HG03280 (cell line): ENCODE measurements at regions not wholly inside any gene's neighbourhood (a gene's known extent, or its start where the extent isn't known, plus 50 kb on each side); places are given as distances from the start of the nearest gene placed in this dataset.
"Not testable (repeated sequence)": the region's sequence is repeated elsewhere in the genome, so short reads cannot be mapped to it uniquely, and the experiment has no call there.

Experiments
- ATAC-seq: cut with Tn5 transposase; IDR thresholded peaks from one replicate; pipeline ENCODE4 v1.9.1; 2021; ENCODE audit warnings: mild to moderate bottlenecking, moderate library complexity; ENCODE audit not compliant: unreplicated experiment

GRCh38 chr6:51121380-51121976, 302.8 kb downstream of the TFAP2B start:
- not testable (repeated sequence) for ATAC-seq

GRCh38 chr6:51129043-51129442, 310.4 kb downstream of the TFAP2B start:
- no peak for ATAC-seq

- no peak for ATAC-seq
Measured at GRCh38 chr6:51137777-51138176, 319.1 kb downstream of the TFAP2B start.

GRCh38 chr6:51139950-51140385, 321.3 kb downstream of the TFAP2B start:
- ATAC-seq, result no peak

- ATAC-seq, result no peak
Measured at GRCh38 chr6:51141080-51141479, 322.4 kb downstream of the TFAP2B start.

GRCh38 chr6:51147756-51148155, 329.1 kb downstream of the TFAP2B start:
- ATAC-seq, result no peak

- ATAC-seq, result no peak
Measured at GRCh38 chr6:51152594-51152993, 333.9 kb downstream of the TFAP2B start.

GRCh38 chr6:51153109-51153508, 334.4 kb downstream of the TFAP2B start:
- ATAC-seq, result no peak

- ATAC-seq, result not testable (repeated sequence)
Measured at GRCh38 chr6:51154925-51155324, 336.3 kb downstream of the TFAP2B start.

GRCh38 chr6:51159260-51159659, 340.6 kb downstream of the TFAP2B start:
- not testable (repeated sequence) for ATAC-seq

GRCh38 chr6:51161752-51162151, 343.1 kb downstream of the TFAP2B start:
- ATAC-seq, result no peak

GRCh38 chr6:51163843-51164529, 345.3 kb downstream of the TFAP2B start:
- ATAC-seq, result no peak

GRCh38 chr6:51166914-51167313, 348.2 kb downstream of the TFAP2B start:
- no peak for ATAC-seq

- no peak for ATAC-seq
Measured at GRCh38 chr6:51167468-51167867, 348.8 kb downstream of the TFAP2B start.

GRCh38 chr6:51182827-51183226, 364.2 kb downstream of the TFAP2B start:
- no peak for ATAC-seq

- no peak for ATAC-seq
Measured at GRCh38 chr6:51184046-51184445, 365.4 kb downstream of the TFAP2B start.

GRCh38 chr6:51193163-51193562, 374.5 kb downstream of the TFAP2B start:
- not testable (repeated sequence) for ATAC-seq

- no peak for ATAC-seq
Measured at GRCh38 chr6:51199105-51199552, 380.5 kb downstream of the TFAP2B start.

GRCh38 chr6:51199733-51200260, 381.1 kb downstream of the TFAP2B start:
- ATAC-seq, result no peak

- ATAC-seq, result no peak
Measured at GRCh38 chr6:51200676-51201075, 382.0 kb downstream of the TFAP2B start.

- not testable (repeated sequence) for ATAC-seq
Measured at GRCh38 chr6:51202653-51203052, 384.0 kb downstream of the TFAP2B start.

GRCh38 chr6:51203504-51203903, 384.8 kb downstream of the TFAP2B start:
- no peak for ATAC-seq
